Adipocyte (in vitro differentiated cells): ENCODE measurements at regions not wholly inside any gene's neighbourhood (a gene's known extent, or its start where the extent isn't known, plus 50 kb on each side); places are given as distances from the start of the nearest gene placed in this dataset.

Experiments
- DNase-seq: peaks from one replicate; pipeline ENCODE4 v3.0.0-alpha.2; 2015; ENCODE audit warnings: low read depth
- H3K27me3 ChIP-seq: replicated peaks from 2 replicates; pipeline ENCODE4 v1.7.0; 2013; ENCODE audit warnings: mild to moderate bottlenecking, low read length, moderate library complexity; ENCODE audit not compliant: control insufficient read depth, insufficient read depth
- H3K36me3 ChIP-seq: 2 replicates; pipeline ENCODE4 v1.7.0; 2013; ENCODE audit warnings: low read length, mild to moderate bottlenecking, moderate library complexity; ENCODE audit not compliant: control insufficient read depth, insufficient read depth, severe bottlenecking
- H3K4me1 ChIP-seq: 2 replicates; pipeline ENCODE4 v1.7.0; 2013; ENCODE audit warnings: mild to moderate bottlenecking, low read length, moderate library complexity; ENCODE audit not compliant: control insufficient read depth, insufficient read depth
- H3K4me3 ChIP-seq: 2 replicates; pipeline ENCODE4 v1.7.0; 2013; ENCODE audit warnings: mild to moderate bottlenecking, low read length, moderate library complexity
- H3K9ac ChIP-seq: 2 replicates; pipeline ENCODE4 v1.7.0; 2013; ENCODE audit warnings: mild to moderate bottlenecking, low read length, moderate library complexity
- H3K9me3 ChIP-seq: 2 replicates; pipeline ENCODE4 v1.7.0; 2013; ENCODE audit warnings: mild to moderate bottlenecking, low read length, moderate library complexity; ENCODE audit not compliant: control insufficient read depth

GRCh38 chr3:6601374-6601773 is 259.5 kb upstream of the GRM7 start:
- Histone ChIP-seq H3K4me3 (no peak overlapping the region), H3K27me3 (no peaks in the 10 kb centered on the region), H3K9ac (no peak overlapping the region), H3K36me3 (no peaks in the 10 kb centered on the region), H3K9me3 (no peaks in the 10 kb centered on the region), H3K4me1 (no peaks in the 10 kb centered on the region)
- no peak for DNase-seq

GRCh38 chr3:6602329-6602728 is 258.6 kb upstream of the GRM7 start:
- H3K4me1 ChIP-seq, result no peaks in the 10 kb centered on the region
- H3K36me3 ChIP-seq, result no peaks in the 10 kb centered on the region
- H3K9ac ChIP-seq, result no peak overlapping the region
- H3K27me3 ChIP-seq, result no peaks in the 10 kb centered on the region
- DNase-seq, result no peak
- H3K9me3 ChIP-seq, result no peaks in the 10 kb centered on the region
- no peak overlapping the region for H3K4me3 ChIP-seq

GRCh38 chr3:6605227-6605626 is 255.7 kb upstream of the GRM7 start:
- H3K4me3 ChIP-seq, result no peak overlapping the region
- H3K4me1 ChIP-seq, result no peaks in the 10 kb centered on the region
- no peak overlapping the region for H3K9ac ChIP-seq
- no peak for DNase-seq
- no peaks in the 10 kb centered on the region for H3K9me3 ChIP-seq
- H3K27me3 ChIP-seq, result no peaks in the 10 kb centered on the region
- no peaks in the 10 kb centered on the region for H3K36me3 ChIP-seq

GRCh38 chr3:6608843-6609242 is 252.1 kb upstream of the GRM7 start:
- H3K4me1 ChIP-seq, result no peaks in the 10 kb centered on the region
- no peaks in the 10 kb centered on the region for H3K36me3 ChIP-seq
- H3K27me3 ChIP-seq, result no peaks in the 10 kb centered on the region
- no peak for DNase-seq
- H3K9me3 ChIP-seq, result no peaks in the 10 kb centered on the region
- no peak overlapping the region for H3K4me3 ChIP-seq
- H3K9ac ChIP-seq, result no peak overlapping the region

- H3K27me3 ChIP-seq, result no peaks in the 10 kb centered on the region
- no peak overlapping the region for H3K4me3 ChIP-seq
- no peak for DNase-seq
- H3K9me3 ChIP-seq, result no peaks in the 10 kb centered on the region
- H3K9ac ChIP-seq, result no peak overlapping the region
- no peaks in the 10 kb centered on the region for H3K36me3 ChIP-seq
- H3K4me1 ChIP-seq, result no peaks in the 10 kb centered on the region
These were observed 248.8 kb upstream of the GRM7 start for GRCh38 chr3:6612034-6612616.

- H3K9ac ChIP-seq, result no peak overlapping the region
- no peak overlapping the region for H3K4me3 ChIP-seq
- no peak for DNase-seq
These were observed 238.7 kb upstream of the GRM7 start for GRCh38 chr3:6622260-6622659.

GRCh38 chr3:6622712-6623111 is 238.2 kb upstream of the GRM7 start:
- Histone ChIP-seq H3K36me3 (no peaks in the 10 kb centered on the region), H3K4me1 (no peaks in the 10 kb centered on the region), H3K4me3 (no peak overlapping the region), H3K9me3 (peaks cover 3% of the 10 kb centered on the region), H3K9ac (no peak overlapping the region), H3K27me3 (no peaks in the 10 kb centered on the region)
- no peak for DNase-seq

More at GRCh38 chr3:6622260-6622659, 238.7 kb upstream of the GRM7 start:
- no peaks in the 10 kb centered on the region for H3K4me1 ChIP-seq
- H3K27me3 ChIP-seq, result no peaks in the 10 kb centered on the region
- H3K9me3 ChIP-seq, result peaks cover 3% of the 10 kb centered on the region
- no peaks in the 10 kb centered on the region for H3K36me3 ChIP-seq

- H3K4me1 ChIP-seq, result no peaks in the 10 kb centered on the region
- no peak overlapping the region for H3K4me3 ChIP-seq
- no peak overlapping the region for H3K9ac ChIP-seq
- no peaks in the 10 kb centered on the region for H3K9me3 ChIP-seq
- H3K36me3 ChIP-seq, result no peaks in the 10 kb centered on the region
- no peak for DNase-seq
- no peaks in the 10 kb centered on the region for H3K27me3 ChIP-seq
These were observed 229.5 kb upstream of the GRM7 start for GRCh38 chr3:6631376-6631775.

GRCh38 chr3:6640907-6641306 is 220.0 kb upstream of the GRM7 start:
- peaks cover 12% of the 10 kb centered on the region for H3K9me3 ChIP-seq
- no peak overlapping the region for H3K9ac ChIP-seq
- no peak for DNase-seq
- H3K36me3 ChIP-seq, result no peaks in the 10 kb centered on the region
- H3K4me1 ChIP-seq, result no peaks in the 10 kb centered on the region
- H3K27me3 ChIP-seq, result no peaks in the 10 kb centered on the region
- no peak overlapping the region for H3K4me3 ChIP-seq

GRCh38 chr3:6644070-6644929 is 216.6 kb upstream of the GRM7 start:
- H3K4me3 ChIP-seq, result no peak overlapping the region
- H3K36me3 ChIP-seq, result no peaks in the 10 kb centered on the region
- peaks cover 12% of the 10 kb centered on the region for H3K9me3 ChIP-seq
- H3K9ac ChIP-seq, result no peak overlapping the region
- no peaks in the 10 kb centered on the region for H3K4me1 ChIP-seq
- no peaks in the 10 kb centered on the region for H3K27me3 ChIP-seq
- no peak for DNase-seq

GRCh38 chr3:6654670-6655069 is 206.2 kb upstream of the GRM7 start:
- no peak for DNase-seq
- Histone ChIP-seq H3K4me1 (no peaks in the 10 kb centered on the region), H3K36me3 (no peaks in the 10 kb centered on the region), H3K9ac (no peak overlapping the region), H3K9me3 (peaks cover 12% of the 10 kb centered on the region), H3K4me3 (no peak overlapping the region), H3K27me3 (no peaks in the 10 kb centered on the region)
